DMS 273 (cell line): ENCODE measurements at regions not wholly inside any gene's neighbourhood (a gene's known extent, or its start where the extent isn't known, plus 50 kb on each side); places are given as distances from the start of the nearest gene placed in this dataset.

ENCODE experiments used
- DNase-seq: peaks from one replicate; lab custom pipeline; 2025; ENCODE audit not compliant: unreplicated experiment; lab: John Stamatoyannopoulos, UW

DNA sequence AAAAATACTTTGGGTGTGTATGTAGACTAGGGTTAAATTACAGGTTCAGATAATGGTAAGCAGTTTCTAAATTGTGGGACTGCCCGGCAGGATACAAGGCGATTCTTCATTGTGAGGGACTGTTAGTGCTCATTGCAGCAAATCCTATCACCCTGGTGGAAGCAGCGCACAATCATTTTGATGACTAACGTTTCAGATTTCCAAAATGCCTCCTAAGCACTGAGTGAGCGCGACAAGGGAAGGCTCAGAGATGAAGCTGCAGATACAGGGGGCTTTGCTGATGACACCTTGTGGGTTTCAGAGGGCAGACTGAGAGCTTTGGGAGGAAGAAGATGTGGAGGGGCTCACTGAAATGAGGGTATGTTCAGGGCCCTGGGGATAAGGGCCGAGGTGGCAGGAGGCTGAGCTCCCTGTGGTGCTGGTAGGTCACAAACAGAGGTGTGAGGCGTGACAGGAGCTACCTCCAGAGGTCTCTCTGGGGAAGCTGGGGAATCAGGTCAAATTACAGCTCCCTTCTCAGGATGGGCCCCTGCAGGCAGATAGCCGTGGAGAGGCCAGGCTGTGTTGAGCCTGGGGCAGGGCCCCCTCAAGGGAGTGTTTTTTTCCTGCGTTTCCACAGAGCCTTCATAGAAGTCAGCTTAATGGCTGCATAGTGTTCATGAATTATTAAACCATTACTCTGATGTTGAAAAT lies 84.5 kb upstream of the FYN start:
- peak; percentile 41 for DNase-seq

- DNase-seq: no peak
Observed at GRCh38 chr6:111958534-111958933, 85.3 kb upstream of the FYN start.

- DNase-seq: no peak
Observed at GRCh38 chr6:111959766-111960165, 86.5 kb upstream of the FYN start.

DNA sequence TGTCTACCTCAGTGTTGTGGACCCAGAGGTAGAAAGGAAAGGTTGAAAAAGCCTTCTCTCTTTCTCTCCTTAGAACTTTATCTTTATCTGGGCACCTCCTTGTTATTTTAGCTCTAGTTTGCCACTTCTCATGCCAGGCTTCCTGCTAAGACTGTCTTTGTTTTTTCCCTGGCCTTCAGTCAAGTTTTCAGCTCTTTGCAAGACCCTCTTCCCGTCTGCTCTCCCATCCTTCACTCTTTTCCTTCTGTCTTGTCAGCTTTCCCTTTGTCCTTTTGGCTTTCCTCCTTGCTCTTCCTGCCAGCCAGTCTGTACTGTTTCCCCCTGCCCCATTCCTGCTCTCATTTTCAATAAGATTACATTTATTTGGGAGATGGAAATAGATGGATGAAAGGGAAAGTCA lies 86.8 kb upstream of the CCN6 start:
- DNase-seq: no peak

- no peak for DNase-seq
Observed at GRCh38 chr6:111970426-111970825, 83.5 kb upstream of the CCN6 start.

DNA sequence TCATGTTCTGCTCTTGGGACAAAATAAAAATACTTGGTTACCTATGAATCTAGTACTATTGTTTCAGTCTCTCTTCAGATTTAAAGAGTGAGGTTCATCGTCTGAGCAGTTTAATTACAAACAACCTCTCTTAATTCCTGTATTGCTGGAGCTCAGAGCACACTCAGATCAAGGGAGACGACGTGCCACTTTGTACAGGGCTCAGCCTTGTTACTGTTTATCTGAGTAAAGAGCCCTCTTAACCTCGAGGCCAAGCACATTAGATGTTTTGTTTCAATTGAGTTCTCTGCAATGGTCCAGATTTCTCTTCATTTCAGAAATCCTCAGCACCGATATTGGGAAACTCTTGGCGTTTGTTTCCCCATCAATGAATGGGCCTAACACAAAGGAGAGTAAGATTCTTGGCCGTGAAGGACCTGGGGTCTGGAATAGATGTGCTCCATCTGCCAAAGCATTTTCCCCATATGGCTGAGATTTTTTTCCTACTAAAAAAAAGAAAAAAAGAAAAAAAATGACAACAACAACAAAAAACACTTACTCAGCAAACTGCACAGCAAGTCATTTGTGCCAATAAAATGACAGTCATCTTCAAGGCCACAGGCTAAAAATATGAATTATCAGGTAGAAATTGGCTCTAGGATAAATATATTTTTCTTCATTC lies 82.6 kb upstream of the CCN6 start:
- DNase-seq: no peak

- no peak for DNase-seq
Observed at GRCh38 chr6:111971866-111972532, 81.9 kb upstream of the CCN6 start.

- no peak for DNase-seq
Observed at GRCh38 chr6:111972745-111973117, 81.2 kb upstream of the CCN6 start.

GRCh38 chr6:111973118-111973761 lies 80.7 kb upstream of the CCN6 start:
- peak; percentile 36 for DNase-seq

- peak; percentile 19 for DNase-seq
Observed at GRCh38 chr6:111973927-111974639, 79.8 kb upstream of the CCN6 start.

DNA sequence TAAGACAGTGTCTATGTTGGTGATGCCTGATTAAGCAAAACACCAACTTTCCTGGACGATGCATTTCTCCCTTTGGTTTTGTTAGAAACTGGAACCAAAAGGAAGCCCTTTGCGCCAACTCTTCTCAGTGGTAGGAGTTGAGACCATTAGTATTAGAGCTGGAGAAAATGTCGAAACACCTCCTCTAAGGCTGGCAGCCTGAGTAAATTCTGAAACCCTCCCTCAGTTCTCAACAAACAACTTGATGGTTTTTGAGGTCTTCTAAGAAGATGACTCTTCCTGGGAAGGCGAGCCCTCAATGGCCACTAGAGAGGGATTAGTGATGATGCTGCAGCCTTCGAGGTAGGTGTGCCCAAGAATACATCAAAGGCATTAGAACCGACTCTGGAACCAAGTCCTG lies 78.4 kb upstream of the CCN6 start:
- no peak for DNase-seq

GRCh38 chr6:111976139-111976538 lies 77.8 kb upstream of the CCN6 start:
- no peak for DNase-seq

DNA sequence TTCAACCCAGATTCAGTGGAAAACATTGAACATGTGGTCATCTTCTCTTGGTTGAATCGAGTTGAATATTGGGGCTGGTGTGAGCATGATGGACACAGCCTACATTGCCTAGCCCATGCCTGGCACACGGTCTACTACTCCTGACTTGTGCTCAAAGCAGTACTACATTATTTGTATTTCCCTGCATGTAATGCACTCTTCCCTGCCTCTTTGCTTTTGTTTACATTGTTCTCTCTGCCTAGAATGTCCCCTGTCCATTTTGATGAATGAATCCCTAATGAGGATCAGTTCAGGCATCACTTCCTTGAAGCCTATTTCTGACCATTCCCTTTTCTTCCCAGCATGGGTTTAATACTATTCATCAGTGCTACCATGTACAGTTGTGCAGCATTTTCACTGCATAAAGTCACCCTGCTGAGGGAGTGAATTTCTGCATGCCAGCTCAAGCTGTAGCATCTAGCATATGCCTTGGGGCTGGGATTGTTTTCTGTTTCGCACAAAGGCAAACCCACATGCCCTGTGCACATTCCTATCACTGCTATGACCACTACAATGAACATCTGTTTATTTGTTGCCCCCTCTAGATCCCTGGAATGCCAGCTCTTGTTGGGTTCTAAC lies 75.3 kb upstream of the CCN6 start:
- no peak for DNase-seq

- no peak for DNase-seq
Observed at GRCh38 chr6:111979633-111980032, 74.3 kb upstream of the CCN6 start.

- DNase-seq: no peak
Observed at GRCh38 chr6:111980143-111980542, 73.8 kb upstream of the CCN6 start.

DNA sequence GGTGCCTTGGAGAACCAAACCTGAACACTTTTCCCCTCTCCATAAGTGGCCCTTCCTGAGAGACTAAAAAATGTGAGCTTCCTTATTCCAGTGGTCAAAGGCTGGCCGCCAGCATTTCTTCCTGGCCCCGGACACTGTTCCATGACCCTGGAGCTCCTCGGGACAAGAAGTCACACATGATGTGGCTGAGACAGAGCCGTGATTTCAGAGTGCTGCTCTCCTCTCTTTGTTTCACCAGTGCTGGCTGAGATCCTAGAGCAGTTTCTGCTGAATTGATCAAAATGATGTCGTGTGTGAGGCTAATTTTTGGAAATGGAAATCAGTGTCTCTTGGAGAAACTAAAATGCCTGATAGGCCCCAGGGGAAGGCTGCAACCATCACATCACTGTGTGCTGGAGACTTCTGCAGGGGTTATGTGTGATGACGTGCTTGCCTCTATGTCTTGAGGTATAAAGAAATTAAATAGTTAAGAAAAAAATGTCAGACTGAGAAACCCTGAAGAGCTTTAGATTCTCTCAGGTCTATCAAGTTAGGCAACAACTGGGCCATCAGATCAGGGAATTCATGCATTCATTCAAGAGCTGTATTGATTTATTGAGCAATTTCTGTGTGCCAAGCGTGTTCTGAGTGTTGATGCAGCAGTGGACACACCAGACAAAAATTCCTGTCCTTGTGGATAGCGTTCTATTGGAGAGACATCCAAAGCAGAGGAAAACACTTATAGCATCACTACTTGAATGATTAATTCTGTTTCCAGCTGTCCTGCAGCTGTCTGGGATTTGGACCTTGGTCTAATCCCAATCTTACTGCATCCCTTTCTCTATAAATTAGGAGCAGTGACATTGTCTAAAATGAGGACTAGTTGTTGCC lies 72.7 kb upstream of the CCN6 start:
- DNase-seq: no peak

GRCh38 chr6:111982681-111983080 lies 71.2 kb upstream of the CCN6 start:
- DNase-seq: no peak

DNA sequence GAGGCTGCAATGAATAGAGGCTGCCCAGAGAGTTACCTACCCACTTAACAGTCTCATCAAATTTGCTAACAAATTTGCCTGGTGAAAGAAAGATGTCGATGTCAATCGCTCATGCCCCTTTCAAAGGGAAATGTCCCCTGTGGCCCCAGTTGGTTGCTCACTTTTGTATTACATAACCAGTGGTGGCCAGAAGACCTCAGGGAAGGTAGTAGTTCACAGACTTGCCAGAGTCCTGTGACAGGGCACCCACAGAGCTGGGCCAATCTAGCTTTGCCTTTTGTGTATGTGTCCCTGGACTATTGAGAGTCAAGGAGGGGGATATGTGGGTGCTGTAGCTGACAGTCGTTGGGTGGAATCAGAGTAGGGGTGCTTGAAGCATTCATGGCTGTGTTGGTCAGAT lies 70.7 kb upstream of the CCN6 start:
- no peak for DNase-seq

GRCh38 chr6:111984081-111984480 lies 69.8 kb upstream of the CCN6 start:
- DNase-seq: no peak
